T-helper 1 cell treated with Interleukin-12 subunit alpha and Interleukin-12 subunit beta and Interleukin-4 antibody, amounts not matched to agents 30 ng/mL and 1 ng/mL, for 36 hours (primary cell): ENCODE measurements at regions not wholly inside any gene's neighbourhood (a gene's known extent, or its start where the extent isn't known, plus 50 kb on each side); places are given as distances from the start of the nearest gene placed in this dataset.
"Not testable (repeated sequence)": the region's sequence is repeated elsewhere in the genome, so short reads cannot be mapped to it uniquely, and the experiment has no call there.

Experiments
- intact Hi-C: fragments of 100-400 bp; cut with micrococcal nuclease; formaldehyde crosslinking; loops from one replicate; pipeline ENCODE4 v1.15.1; 2024

DNA sequence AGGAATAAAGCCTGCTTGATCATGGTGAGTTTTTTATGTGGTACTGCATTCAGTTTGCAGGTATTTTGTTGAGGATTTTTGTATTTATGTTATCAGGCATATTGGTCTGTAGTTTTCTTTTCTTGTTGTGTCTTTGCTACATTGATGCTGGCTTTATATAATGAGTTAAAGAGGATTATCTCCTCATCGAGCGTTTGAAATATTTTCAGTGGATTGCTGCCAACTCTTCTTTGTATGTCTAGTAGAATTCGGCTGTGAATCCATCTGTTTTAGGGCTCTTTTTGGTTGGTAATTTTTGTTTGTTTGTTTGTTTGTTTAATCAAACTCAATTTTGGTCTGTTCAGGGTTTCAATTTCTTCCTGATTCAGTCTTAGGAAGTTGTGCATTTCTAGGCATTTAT, 758.4 kb downstream of the KCNA4 start:
- intact Hi-C loops: no loop called here

DNA sequence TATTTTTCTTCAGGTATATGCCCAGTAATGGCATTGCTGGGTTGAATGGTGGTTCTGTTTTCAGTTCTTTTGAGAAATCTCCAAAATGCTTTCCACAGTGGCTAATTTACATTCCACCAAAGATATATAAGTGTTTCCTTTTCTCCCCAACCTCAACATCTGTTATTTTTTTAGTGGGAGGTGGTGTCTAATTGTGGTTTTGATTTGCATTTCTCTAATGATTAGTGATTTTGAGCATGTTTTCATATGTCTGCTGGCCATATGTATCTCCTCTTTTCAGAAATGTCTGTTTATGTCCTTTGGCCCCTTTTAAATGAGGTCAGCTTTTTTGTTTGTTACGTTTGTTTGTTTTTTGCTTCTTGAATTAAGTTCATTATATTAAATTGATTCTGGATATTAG, 760.2 kb downstream of the KCNA4 start:
- intact Hi-C loops: no loop called here

DNA sequence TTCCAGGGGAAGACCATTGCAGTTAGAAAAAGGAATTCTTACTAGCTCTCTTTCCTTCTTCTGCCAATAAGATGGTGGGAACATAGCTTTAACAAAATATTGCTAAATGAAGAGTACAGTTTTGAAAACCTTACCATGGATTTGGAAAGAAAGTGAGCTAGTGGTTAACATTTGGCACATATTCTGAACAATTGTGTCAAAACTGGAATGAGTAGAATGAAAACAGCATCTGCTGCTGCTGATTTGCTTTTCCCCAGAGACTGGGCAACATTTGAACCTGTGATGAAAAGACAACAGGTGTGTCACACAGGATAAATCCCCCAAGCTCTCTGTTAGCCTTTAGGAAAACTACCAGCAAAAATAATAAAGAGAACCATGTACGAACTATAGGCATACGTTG, 761.4 kb downstream of the KCNA4 start:
- intact Hi-C loops: no loop called here

DNA sequence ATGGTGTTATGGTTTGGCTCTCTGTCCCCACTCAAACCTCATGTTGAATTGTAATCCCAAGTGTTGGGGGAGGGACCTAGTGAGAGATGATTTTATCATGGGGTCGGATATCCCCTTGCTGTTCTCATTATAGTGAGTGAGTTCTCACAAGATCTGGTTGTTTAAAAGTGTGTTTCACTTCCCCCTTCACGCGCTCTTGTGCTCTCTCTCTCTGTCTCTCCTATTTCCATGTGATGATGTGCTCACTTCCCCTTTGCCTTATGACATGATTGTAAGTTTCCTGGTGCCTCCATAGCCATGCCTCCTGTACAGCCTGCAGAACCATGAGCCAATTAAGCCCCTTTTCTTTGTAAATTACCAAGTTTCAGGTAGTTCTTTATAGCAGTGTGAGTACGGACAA, 765.1 kb downstream of the KCNA4 start:
- intact Hi-C loops: no loop called here

DNA sequence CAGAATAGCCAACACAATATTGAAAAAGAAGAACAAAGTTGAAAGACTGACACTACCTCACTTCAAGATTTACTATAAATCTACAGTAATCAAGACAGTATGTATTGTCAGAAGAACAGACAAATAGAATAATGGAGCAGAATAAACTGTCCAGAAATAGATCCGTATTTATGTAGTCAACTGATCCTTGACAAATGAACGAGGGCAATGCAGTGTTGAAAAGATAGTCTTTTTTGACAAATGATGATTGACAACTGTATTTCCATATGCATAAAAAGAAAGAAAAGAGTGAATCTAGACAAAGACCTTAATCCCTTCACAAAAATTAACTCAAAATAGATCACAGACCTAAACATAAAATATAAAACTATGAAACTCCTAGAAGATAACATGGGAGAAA, 767.1 kb downstream of the KCNA4 start:
- intact Hi-C loops: no loop called here

DNA sequence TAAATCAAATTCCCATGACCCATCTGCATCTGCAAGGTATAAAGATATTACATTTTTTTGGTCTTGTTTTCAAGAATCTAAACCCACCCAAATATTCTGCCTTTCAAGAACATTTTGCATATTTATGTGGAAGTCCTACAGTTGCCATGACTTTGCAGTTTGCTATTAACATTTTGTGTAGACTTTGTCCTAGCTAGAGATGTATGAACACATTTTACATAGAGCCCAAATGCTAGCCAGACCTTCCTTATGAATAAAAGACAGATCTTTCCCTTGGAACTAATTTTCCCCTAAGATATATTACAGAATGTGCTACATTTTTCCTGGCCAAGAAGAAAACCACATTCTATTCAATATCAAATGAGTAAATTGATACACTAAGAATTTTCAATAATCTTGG, 772.5 kb downstream of the KCNA4 start:
- intact Hi-C loops: no loop called here

DNA sequence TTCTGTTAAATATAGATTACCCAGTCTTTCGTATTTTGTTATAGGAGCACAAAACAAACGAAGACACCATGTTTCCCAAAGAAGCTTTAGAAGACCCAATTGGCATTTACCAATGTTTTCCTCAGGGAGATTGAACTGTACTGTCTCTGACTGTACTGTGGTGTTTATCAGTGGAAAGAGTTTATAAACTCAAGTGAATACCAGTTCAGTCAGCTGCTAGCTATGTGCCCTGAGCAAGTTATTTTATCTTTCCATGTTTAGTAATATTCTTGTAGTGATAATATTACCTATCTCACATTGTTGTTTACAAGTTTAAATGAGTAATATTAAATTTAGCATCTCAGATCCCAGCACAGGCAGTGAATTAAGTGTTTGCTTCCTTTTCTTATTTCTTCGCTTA, 773.2 kb downstream of the KCNA4 start:
- intact Hi-C loops: no loop called here

DNA sequence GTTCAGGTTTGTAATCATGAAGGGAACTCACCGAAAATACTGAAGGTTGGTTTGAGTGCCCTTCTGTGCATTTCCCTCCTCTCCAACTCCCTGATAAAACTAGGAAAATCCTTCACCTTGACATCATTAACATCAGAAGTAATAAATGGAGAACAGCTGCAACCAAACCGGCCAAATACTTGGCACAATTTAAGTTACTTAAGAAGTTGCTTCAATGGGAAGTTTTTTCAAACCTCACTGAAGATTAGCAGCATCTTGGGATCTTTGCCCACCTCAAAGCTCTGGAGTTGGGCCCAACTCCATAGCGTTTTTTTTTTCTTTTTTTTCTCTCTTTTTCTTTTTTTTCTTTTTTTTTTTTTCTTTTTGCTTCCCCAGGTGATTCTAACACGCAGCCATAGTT, 784.8 kb downstream of the KCNA4 start:
- intact Hi-C loops: no loop called here

DNA sequence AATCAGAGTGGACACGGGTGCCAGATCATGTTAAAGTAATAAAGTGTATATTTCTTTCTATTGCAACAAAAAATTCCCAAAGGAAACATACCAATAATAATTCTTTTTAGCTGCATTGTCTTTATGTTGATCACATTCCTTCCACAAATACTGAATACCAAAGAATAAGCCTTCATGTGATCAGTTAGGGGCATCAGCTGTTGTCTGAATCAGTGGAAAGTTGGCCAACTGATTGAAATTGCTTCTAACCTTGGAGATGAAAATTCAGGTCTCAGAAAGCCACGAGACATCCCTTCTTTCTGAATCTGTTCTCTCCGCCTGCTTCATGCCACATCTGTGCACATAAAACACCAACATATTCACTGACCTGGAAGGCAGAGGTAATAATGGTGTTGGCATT, 785.2 kb downstream of the KCNA4 start:
- intact Hi-C loops: no loop called here

DNA sequence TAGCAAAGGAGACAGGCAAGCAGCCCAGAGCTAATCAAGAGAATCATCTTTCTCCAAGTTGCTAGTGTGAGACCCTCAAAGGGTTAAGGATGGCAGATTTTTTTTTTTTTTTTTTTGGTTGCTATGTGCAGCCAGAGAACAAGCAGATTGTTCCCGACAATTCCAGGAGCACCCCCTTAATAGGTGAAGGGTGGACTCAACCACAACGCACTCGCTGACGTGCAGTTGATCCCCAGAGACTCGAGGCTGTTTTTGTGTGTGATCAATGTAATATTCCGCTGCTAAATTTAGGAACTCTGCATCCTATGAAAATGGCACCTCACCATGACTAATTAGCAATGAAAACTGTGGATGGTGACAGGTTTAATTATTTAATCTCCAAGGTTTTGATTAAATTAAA, 789.0 kb downstream of the KCNA4 start:
- intact Hi-C loops: no loop called here

DNA sequence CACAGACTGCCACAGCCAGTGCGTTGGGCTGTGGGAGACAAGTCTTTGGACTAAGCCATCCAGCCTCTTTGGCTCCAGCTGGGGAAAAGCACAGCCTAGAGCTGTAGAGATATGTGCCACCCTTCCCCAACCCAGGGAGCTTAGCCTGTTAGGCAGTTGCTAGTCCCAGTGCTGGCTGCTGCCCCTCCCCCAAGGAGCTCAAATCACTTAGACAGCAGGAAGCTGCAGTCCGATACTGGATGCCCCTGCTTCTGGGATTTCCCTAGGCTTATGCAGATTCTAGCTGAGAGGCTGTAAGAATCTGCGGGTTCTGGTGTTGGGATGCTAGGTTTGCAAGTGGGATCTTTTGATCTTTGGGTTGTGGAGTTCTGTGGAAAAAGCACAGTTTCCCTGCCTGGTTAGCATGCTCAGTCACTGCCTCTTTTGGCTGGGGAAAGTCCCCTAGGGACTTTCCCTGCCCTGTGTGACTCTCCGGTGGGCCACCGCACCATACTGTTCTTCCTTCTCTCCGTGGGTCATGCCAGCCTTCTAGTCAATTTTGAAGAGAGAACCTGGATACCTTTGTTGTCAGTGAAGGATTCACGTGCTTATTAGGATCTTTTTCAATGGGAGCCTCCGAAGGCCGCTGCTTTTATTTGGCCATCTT, 792.0 kb downstream of the KCNA4 start:
- intact Hi-C loops: no loop called here

DNA sequence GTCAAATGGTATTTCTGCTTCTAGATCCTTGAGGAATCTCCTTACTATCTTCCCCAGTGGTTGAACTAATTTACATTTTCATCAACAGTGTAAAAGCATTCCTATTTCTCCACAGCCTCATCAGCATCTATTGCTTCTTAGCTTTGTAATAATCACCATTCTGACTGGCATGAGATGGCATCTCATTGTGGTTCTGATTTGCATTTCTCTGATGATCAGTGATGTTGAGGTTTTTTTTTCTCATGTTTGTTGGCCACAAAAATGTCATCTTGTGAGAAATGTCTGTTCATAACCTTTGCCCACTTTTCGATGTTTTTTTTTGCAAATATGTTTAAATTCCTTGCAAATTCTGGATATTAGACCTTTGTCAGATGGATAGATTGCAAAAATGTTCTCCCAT, 797.3 kb downstream of the KCNA4 start:
- intact Hi-C loops: not testable (repeated sequence)

DNA sequence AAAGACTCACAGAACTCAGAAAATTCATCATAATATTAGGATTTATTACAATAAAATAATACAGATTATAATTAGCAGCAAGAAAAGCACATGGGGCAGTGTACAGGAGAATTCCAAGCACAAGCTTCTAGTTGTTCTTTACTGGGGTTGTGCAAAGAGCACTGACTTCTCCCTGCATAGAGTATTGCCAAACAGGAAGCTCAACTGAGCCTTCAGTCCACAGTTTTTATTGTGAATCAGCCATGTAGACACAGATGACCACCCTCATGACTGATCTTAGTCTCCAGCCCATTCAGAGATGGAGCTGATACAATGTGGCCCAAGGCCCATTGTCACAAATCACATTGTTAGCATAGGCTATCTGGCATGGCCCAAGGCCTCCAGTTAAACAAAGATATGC, 798.9 kb downstream of the KCNA4 start:
- intact Hi-C loops: no loop called here

DNA sequence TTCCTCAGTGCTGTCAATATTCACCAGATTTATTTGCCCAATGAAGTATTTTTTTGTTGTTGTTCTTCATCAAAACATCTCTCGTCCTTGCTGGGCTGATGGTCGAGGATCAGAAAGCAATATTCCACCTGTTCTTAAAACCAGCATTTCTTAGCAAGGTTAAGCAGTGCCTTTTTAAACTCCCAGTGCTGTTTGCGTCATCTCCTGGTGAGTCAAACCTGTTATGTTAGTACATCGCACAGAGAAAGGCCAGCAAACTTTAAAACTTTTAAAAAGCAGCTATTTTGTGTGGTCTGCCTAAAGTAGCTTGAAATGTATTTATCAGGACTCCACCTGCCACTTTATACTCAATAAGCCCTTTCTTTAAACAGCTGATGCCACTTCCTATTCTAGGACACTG, 802.0 kb downstream of the KCNA4 start:
- intact Hi-C loops: no loop called here

DNA sequence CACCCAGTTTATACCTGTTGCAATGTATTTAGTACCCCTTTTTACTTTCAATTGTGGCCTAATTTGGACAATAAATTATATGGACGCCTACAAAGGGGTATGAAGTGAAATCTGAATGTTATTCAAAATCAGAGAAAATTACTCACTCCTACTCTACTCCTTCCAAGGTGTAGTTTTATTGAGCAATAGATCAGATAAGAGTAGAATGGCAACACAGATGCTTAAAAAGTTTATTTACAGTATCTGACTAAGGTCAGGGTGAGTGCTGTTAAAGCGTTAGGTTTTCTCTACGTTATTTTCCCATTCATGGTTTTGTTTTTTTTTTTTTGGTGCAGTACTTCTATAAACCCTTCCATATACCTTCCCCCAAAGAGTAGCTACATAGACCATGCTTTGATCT, 805.6 kb downstream of the KCNA4 start:
- intact Hi-C loops: no loop called here

DNA sequence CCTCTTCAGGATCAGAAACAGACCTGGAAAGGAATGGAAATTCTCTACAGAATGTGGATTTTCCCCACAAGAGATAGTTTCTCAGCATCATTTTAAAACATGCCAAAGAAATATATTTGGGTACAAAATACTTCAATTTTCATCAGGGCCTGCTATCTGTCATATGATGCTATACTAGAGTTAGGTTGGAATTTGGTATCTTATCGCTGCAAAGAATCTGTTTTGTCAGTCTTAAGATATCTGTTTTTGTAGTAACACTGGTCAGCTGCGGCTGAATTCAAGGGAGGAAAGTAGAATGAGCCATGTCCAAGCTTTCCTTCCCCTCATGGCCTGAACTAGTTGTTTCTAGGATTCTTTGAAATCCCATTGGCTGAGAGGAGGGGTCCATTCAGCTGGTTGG, 806.4 kb downstream of the KCNA4 start:
- intact Hi-C loops: no loop called here

DNA sequence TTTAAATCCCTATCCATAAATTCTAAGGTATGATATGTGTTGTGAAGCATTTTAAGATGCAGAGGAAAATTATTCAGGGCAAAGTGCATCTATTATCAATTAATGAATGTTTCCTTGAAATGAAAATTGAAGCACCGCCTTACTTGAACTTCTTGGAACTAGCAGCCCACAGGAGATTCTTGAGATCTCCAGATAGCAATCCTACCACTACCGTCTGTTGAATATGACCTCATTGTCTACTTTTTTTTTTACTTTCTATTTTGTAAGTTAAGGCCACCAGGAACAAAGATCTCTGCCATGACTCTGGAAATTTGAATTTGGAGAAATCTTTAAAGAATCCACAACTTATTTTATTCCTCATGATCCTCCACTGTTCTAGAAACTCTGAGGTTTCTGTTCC, 808.7 kb downstream of the KCNA4 start:
- intact Hi-C loops: no loop called here

DNA sequence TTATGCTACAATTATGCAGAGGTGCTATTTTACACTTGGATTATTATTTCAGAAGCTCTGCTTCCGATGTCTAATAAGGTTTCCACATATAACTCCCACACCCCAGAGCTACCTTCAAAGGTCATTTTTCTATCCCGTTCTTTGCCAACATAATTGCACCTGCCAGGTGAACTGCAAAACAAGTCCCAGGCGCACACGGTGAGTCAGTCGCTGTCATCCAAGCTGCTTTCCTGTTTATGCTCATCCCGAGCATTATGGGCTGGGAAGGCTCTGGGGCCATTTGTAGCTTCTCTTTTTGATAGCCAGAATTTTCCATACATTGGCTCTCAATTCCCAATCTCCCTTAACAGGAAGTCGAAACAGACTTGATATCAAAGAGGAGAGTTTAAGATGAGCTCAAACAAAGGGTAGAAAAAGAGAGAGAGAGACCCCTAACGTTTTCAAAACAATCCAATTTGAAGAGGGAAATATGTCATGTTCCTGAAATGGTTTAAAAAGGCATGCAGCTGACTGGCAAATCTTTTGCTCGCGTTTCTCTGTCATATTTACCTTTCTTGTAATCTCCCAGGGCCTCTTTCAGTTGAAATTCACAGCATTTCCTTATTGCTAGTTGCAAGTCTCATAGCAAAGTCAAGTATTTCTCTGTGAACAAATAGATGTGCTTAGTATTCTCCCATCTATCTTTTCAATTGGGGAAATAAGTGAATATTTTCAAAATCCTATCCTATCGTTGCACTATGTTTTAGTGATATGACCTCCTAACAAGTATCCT, 815.9 kb downstream of the KCNA4 start:
- intact Hi-C loops: no loop called here

DNA sequence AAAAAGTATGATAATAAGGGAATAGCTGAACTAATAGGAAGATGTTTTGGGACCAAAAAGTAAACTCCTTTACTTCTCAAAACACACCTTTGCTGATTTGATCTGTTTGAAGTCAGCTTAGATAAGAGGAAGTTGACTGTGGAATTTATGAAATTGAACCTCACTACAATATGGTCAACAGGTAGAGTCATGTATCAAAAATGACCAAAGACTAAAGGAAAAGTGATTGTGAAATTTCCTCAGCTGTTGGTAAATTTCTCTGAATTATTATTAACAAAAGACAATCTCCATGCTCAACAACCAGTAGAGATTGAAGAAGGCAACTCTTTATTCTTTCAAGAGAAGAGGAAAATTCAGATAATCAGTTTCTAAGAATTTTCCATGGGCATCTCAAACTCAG, 826.5 kb downstream of the KCNA4 start:
- intact Hi-C loops: no loop called here

DNA sequence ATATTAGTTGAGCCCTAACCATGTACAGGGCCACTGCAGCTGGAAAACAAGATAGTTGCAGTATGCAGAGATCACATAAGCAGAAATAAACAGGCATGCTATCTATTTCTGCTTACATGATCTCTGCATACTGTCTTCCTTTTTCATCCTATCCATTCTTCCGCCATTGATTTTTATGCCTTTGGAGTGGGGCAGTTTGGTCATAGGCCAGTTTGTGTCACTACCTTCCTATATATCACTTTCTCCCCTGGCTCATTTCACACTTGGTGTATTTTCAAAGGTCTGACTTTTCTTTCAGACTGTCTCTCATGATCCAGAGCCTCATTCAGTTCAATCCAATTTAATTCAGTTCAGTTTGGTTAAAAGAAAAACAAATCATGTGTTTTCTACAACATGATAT, 829.6 kb downstream of the KCNA4 start:
- intact Hi-C loops: no loop called here

DNA sequence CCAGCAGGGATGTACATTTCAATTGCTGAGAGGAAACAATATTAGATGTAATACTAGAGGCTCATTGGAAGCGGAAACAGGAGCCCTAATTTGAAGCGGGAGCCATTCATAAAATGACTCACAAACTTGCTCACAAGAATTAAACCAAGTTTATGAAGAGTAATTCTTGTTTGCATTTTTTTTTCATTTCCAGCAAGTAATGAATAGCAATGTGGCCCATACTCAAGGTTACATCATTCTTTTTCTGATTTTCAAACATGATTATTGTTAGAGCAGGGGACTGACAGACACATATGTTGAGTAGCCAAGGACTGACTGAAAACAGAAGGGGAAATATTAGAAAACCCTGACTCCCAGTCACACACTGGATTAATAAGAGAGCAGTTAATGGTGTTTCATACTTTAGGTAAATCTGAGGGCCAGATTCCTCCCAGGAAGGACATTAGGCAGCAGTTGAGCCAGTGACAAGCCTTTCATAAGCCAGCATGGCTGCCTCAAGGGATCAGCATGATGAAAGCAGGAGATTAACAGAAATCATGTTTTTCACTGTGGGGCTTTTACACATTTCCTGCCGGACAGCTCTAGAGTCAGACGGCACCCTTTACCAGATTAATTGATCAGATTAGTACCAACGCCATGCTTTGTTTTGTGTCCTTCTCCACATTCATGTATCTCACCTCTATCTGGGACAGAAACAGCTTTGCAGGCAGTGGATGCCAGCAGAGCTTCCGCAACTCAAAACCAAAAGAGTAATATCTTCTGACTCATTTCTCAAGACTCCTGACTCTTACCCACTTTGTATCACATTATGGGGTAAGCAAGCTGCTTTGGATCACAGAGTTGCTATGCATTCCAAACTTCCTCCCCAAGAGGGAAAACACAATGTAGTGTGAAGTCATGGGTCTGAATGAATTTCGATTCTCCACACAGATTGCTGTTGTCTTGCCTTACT, 831.6 kb downstream of the KCNA4 start:
- intact Hi-C loops: no loop called here

DNA sequence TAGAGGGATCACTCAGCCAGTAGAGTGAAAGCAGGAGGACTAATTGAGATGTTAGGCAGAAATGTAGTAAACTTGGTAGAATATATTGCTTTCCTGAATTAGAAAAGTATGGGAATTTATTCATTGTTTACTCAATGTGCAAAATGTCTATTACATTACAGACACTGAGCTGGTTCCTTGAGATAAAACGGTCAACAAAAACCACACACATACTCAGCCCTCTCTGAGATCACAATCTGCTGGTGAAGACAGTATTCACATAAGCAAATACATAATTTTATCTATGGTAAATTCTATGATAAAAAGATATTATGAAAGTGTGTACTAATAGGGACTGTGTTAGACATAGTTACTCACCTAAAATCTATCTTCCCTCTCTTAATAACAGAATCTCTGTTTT, 833.5 kb downstream of the KCNA4 start:
- intact Hi-C loops: no loop called here
